NCI-H446 treated with DMSO at 0.1 percent for 48 hours (cell line): ENCODE measurements at regions not wholly inside any gene's neighbourhood (a gene's known extent, or its start where the extent isn't known, plus 50 kb on each side); places are given as distances from the start of the nearest gene placed in this dataset.

Source experiments
- DNase-seq: peaks from one replicate; lab custom pipeline; 2025; lab: John Stamatoyannopoulos, UW

GRCh38 chr21:23455676-23456075 lies 2151.6 kb downstream of the MRPL39 start:
- DNase-seq, result no peak

- no peak for DNase-seq
Measured at GRCh38 chr21:23452384-23453083, 2154.7 kb downstream of the MRPL39 start.

- peak; percentile 92 for DNase-seq
Measured at GRCh38 chr21:23445307-23445706, 2162.0 kb downstream of the MRPL39 start.

- no peak for DNase-seq
Measured at GRCh38 chr21:23438081-23438480, 2169.2 kb downstream of the MRPL39 start.

GRCh38 chr21:23402929-23403520 lies 2204.3 kb downstream of the MRPL39 start:
- DNase-seq, result peak; percentile 89

- DNase-seq, result peak; percentile 59
Measured at GRCh38 chr21:23401278-23401677, 2206.0 kb downstream of the MRPL39 start.

GRCh38 chr21:23398726-23399125 lies 2208.6 kb downstream of the MRPL39 start:
- DNase-seq, result peak; percentile 32

- DNase-seq, result no peak
Measured at GRCh38 chr21:23394458-23394857, 2212.8 kb downstream of the MRPL39 start.

GRCh38 chr21:23384679-23385078 lies 2222.6 kb downstream of the MRPL39 start:
- no peak for DNase-seq

- DNase-seq, result no peak
Measured at GRCh38 chr21:23374155-23374554, 2233.1 kb downstream of the MRPL39 start.

- DNase-seq, result no peak
Measured at GRCh38 chr21:23356905-23357304, 2250.4 kb downstream of the MRPL39 start.

GRCh38 chr21:23316190-23316589 lies 2291.1 kb downstream of the MRPL39 start:
- no peak for DNase-seq

- DNase-seq, result no peak
Measured at GRCh38 chr21:23308741-23309140, 2298.5 kb downstream of the MRPL39 start.

- DNase-seq, result no peak
Measured at GRCh38 chr21:23307065-23307464, 2300.2 kb downstream of the MRPL39 start.

- no peak for DNase-seq
Measured at GRCh38 chr21:23292292-23292691, 2294.1 kb downstream of the NCAM2 start.

- no peak for DNase-seq
Measured at GRCh38 chr21:23281917-23282316, 2283.7 kb downstream of the NCAM2 start.

- no peak for DNase-seq
Measured at GRCh38 chr21:23249760-23250159, 2251.6 kb downstream of the NCAM2 start.

- no peak for DNase-seq
Measured at GRCh38 chr21:23247334-23247733, 2249.1 kb downstream of the NCAM2 start.

- DNase-seq, result no peak
Measured at GRCh38 chr21:23245255-23245654, 2247.0 kb downstream of the NCAM2 start.

GRCh38 chr21:23223882-23224281 lies 2225.7 kb downstream of the NCAM2 start:
- DNase-seq, result no peak

GRCh38 chr21:23218667-23219066 lies 2220.5 kb downstream of the NCAM2 start:
- DNase-seq, result no peak

- peak; percentile 20 for DNase-seq
Measured at GRCh38 chr21:23217597-23217996, 2219.4 kb downstream of the NCAM2 start.

- no peak for DNase-seq
Measured at GRCh38 chr21:23215261-23215660, 2217.1 kb downstream of the NCAM2 start.
